PFSK-1 (cell line): ENCODE measurements at regions not wholly inside any gene's neighbourhood (a gene's known extent, or its start where the extent isn't known, plus 50 kb on each side); places are given as distances from the start of the nearest gene placed in this dataset.

Source experiments
- FOXP2 ChIP-seq: optimal IDR thresholded peaks from 2 replicates; pipeline ENCODE3; 2011; ENCODE audit warnings: borderline replicate concordance, control low read depth, inconsistent platforms; ENCODE audit not compliant: insufficient read depth; ENCODE audit errors: extremely low read length, extremely low read depth
- POLR2AphosphoS5 ChIP-seq: IDR thresholded peaks from 2 replicates; pipeline ENCODE4 v1.6.1; 2012; ENCODE audit warnings: low read depth, mild to moderate bottlenecking, control low read depth, low read length, moderate library complexity
- REST ChIP-seq, 2 experiments: IDR thresholded peaks; 2 replicates each; pipeline versions ENCODE4 v1.6.1 to v1.8.0; 2011 to 2012; ENCODE audit warnings: low read depth in 2 of 2, low read length in 2 of 2, control low read depth in 1 of 2, inconsistent platforms in 1 of 2, mild to moderate bottlenecking in 1 of 2, moderate library complexity in 1 of 2; ENCODE audit not compliant: insufficient read depth in 1 of 2
- SIN3A ChIP-seq: IDR thresholded peaks from 2 replicates; pipeline ENCODE4 v1.6.1; 2012; ENCODE audit warnings: mild to moderate bottlenecking, low read length, moderate library complexity, borderline replicate concordance; ENCODE audit not compliant: insufficient read depth
- TAF1 ChIP-seq: IDR thresholded peaks from 2 replicates; pipeline ENCODE4 v1.6.1; 2012; ENCODE audit warnings: low read length, control low read depth, borderline replicate concordance; ENCODE audit not compliant: insufficient read depth

- TF ChIP-seq SIN3A, result no peak
- TF ChIP-seq FOXP2, result no peak
- no peak for TF ChIP-seq TAF1
- TF ChIP-seq POLR2AphosphoS5, result no peak
- no peak for TF ChIP-seq REST (IDR thresholded peaks at IDR 0.05; ENCODE audit: insufficient read depth in 1 of 2, low read depth in 2 of 2, low read length in 2 of 2)
Measured at GRCh38 chr22:48531761-48532435, 1295.8 kb downstream of the BRD1 start.

- TF ChIP-seq SIN3A, result no peak
- no peak for TF ChIP-seq POLR2AphosphoS5
- TF ChIP-seq REST (IDR thresholded peaks at IDR 0.05; ENCODE audit: insufficient read depth in 1 of 2, low read depth in 2 of 2, low read length in 2 of 2), result no peak
- no peak for TF ChIP-seq FOXP2
- no peak for TF ChIP-seq TAF1
Measured at GRCh38 chr22:48531108-48531507, 1296.6 kb downstream of the BRD1 start.

DNA sequence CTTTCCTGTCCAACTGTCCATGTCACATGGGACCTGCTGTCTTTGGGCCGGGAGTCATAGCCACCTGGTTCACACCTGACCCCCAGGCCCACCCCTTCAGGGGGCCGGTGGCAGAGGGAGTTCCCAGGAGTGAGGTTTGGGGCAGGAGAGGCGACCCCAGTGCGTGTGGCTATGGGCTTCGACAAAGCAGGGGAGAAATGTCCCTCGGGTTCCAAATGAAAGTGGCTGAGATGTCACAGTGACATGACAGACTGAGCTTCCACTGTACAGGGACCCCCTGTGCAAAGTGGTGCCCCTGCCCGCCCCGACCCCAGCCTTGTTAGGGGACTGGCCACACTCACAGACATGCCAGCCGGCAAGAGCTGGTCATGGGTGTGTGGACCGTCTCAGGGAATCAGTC, 1297.0 kb downstream of the BRD1 start:
- no peak for TF ChIP-seq TAF1
- TF ChIP-seq POLR2AphosphoS5, result no peak
- no peak for TF ChIP-seq FOXP2
- no peak for TF ChIP-seq SIN3A
- no peak for TF ChIP-seq REST (IDR thresholded peaks at IDR 0.05; ENCODE audit: insufficient read depth in 1 of 2, low read depth in 2 of 2, low read length in 2 of 2)

- no peak for TF ChIP-seq REST (IDR thresholded peaks at IDR 0.05; ENCODE audit: insufficient read depth in 1 of 2, low read depth in 2 of 2, low read length in 2 of 2)
- no peak for TF ChIP-seq TAF1
- no peak for TF ChIP-seq SIN3A
- no peak for TF ChIP-seq FOXP2
- no peak for TF ChIP-seq POLR2AphosphoS5
Measured at GRCh38 chr22:48528221-48528915, 1299.3 kb downstream of the BRD1 start.
